ENCODE measurements at regions not wholly inside any gene's neighbourhood (a gene's known extent, or its start where the extent isn't known, plus 50 kb on each side); places are given as distances from the start of the nearest gene placed in this dataset.

- TF ChIP-seq NFYB (CRISPR knock-in tag; conservative IDR thresholded peaks at IDR 0.05; ENCODE audit: low read depth) (no peak), ZNF121 (CRISPR knock-in tag; IDR thresholded peaks at IDR 0.05) (no peak)
Measured at GRCh38 chr1:5742032-5742431, 250.2 kb downstream of the NPHP4 start (continued).

GRCh38 chr1:5740865-5741860 lies 251.1 kb downstream of the NPHP4 start:
- Mint-ChIP-seq H3K4me3 (no peak overlapping the region), H3K36me3 (peaks cover 6% of the 10 kb centered on the region), H3K9me3 (peaks cover 15% of the 10 kb centered on the region), H3K4me1 (peaks cover under 1% of the 10 kb centered on the region; the same call in 1 of the 2 replicates), H3K27me3 (ENCODE audit: low read depth) (no peaks in the 10 kb centered on the region; the same call in 1 of the 2 replicates), H3K27ac (no peak overlapping the region)
- ATAC-seq (no peak), DNase-seq (ENCODE audit: low spot score) (no peak)
- ChIA-PET CTCF (no interaction called here), POLR2A (no interaction called here)
- no peak for TF ChIP-seq IRF1 (CRISPR knock-in tag; IDR thresholded peaks at IDR 0.05)
- TF ChIP-seq CTCF (IDR thresholded peaks at IDR 0.05), result no peak
- TF ChIP-seq USF1 (CRISPR knock-in tag; IDR thresholded peaks at IDR 0.05), result no peak
- TF ChIP-seq E2F1 (CRISPR knock-in tag; IDR thresholded peaks at IDR 0.05), result no peak
- no peak for TF ChIP-seq CDX4 (CRISPR knock-in tag; IDR thresholded peaks at IDR 0.05; ENCODE audit: borderline replicate concordance)
- no peak for TF ChIP-seq GABPB1 (CRISPR knock-in tag; IDR thresholded peaks at IDR 0.05)
- no peak for TF ChIP-seq PREB (CRISPR knock-in tag; IDR thresholded peaks at IDR 0.05; ENCODE audit: borderline replicate concordance)
- TF ChIP-seq ZNF532 (CRISPR knock-in tag; IDR thresholded peaks at IDR 0.05; ENCODE audit: borderline replicate concordance), result no peak
- no peak for TF ChIP-seq ZNF219 (CRISPR knock-in tag; IDR thresholded peaks at IDR 0.05; ENCODE audit: borderline replicate concordance)
- no peak for TF ChIP-seq NFE2L1 (CRISPR knock-in tag; IDR thresholded peaks at IDR 0.05)

All from WTC11 (cell line).